OCI-LY7 (cell line): ENCODE measurements at regions not wholly inside any gene's neighbourhood (a gene's known extent, or its start where the extent isn't known, plus 50 kb on each side); places are given as distances from the start of the nearest gene placed in this dataset.

Experiments used
- BruUV-seq: library from RNA; stranded (reverse); fragments of 400-500 nt; replicated peaks from 2 replicates; lab custom pipeline; 2021; lab: Mats Ljungman, UMichigan
- CTCF ChIA-PET: fragments of 300-600 bp; sonication (Branson Sonifier 250); formaldehyde crosslinking; loops from one replicate; lab custom pipeline; 2022; ENCODE audit warnings: antibody characterized with exemption; ENCODE audit not compliant: unreplicated experiment; lab: Charles Lee
- POLR2A ChIA-PET: fragments of 300-600 bp; sonication (Branson Sonifier 250); formaldehyde crosslinking; loops from one replicate; lab custom pipeline; 2022; ENCODE audit warnings: antibody characterized with exemption; lab: Charles Lee
- DNase-seq: peaks from one replicate; pipeline ENCODE4 v3.0.0-alpha.2; 2015; ENCODE audit warnings: low spot score
- H2AFZ ChIP-seq: fragments of 200-600 bp; sonication (generic), shearing (Covaris generic); 2 replicates; pipeline ENCODE4 v1.6.1; 2014; ENCODE audit warnings: mild to moderate bottlenecking, antibody characterized with exemption, low read length, moderate library complexity
- H3K27ac ChIP-seq: fragments of 200-600 bp; sonication (generic); 2 replicates; pipeline ENCODE4 v1.5.1; 2014; ENCODE audit warnings: mixed run types, low read depth, mild to moderate bottlenecking, moderate library complexity, low read length, inconsistent platforms; ENCODE audit not compliant: poor library complexity, severe bottlenecking
- H3K36me3 ChIP-seq: fragments of 200-600 bp; sonication (generic); 2 replicates; pipeline ENCODE4 v1.6.1; 2014; ENCODE audit warnings: mild to moderate bottlenecking, antibody characterized with exemption, low read length, moderate library complexity, mixed read lengths; ENCODE audit not compliant: insufficient read depth
- H3K4me1 ChIP-seq: fragments of 200-600 bp; sonication (generic); 2 replicates; pipeline ENCODE4 v1.5.1; 2014; ENCODE audit warnings: mild to moderate bottlenecking, low read length; ENCODE audit not compliant: insufficient read depth, poor library complexity, severe bottlenecking
- H3K4me2 ChIP-seq: fragments of 200-600 bp; sonication (generic); 2 replicates; pipeline ENCODE4 v1.6.1; 2014; ENCODE audit warnings: mild to moderate bottlenecking, low read length
- H3K4me3 ChIP-seq: fragments of 200-600 bp; sonication (generic); 2 replicates; pipeline ENCODE4 v1.5.1; 2014; ENCODE audit warnings: mild to moderate bottlenecking, low read depth, low read length; ENCODE audit not compliant: poor library complexity, severe bottlenecking
- H3K79me2 ChIP-seq: fragments of 200-600 bp; sonication (generic); 2 replicates; pipeline ENCODE4 v1.6.1; 2016; ENCODE audit warnings: low read depth, mild to moderate bottlenecking, low read length, moderate library complexity, mixed read lengths; ENCODE audit not compliant: insufficient read depth
- H3K9me2 ChIP-seq: fragments of 200-600 bp; sonication (generic); 2 replicates; pipeline ENCODE4 v1.6.1; 2016; ENCODE audit warnings: mild to moderate bottlenecking, low read length, mixed read lengths; ENCODE audit not compliant: insufficient read depth
- H3K9me3 ChIP-seq: fragments of 200-600 bp; sonication (generic); 2 replicates; pipeline ENCODE4 v1.6.1; 2014; ENCODE audit warnings: mild to moderate bottlenecking, mixed run types, low read length, mixed read lengths
- H4K20me1 ChIP-seq: fragments of 200-600 bp; sonication (generic); 2 replicates; pipeline ENCODE4 v1.6.1; 2014; ENCODE audit warnings: mild to moderate bottlenecking, antibody characterized with exemption, low read length, moderate library complexity, mixed read lengths; ENCODE audit not compliant: insufficient read depth
- CTCF ChIP-seq: fragments of 200-600 bp; sonication (generic); conservative IDR thresholded peaks from 2 replicates; pipeline ENCODE4 v1.5.1; 2014; ENCODE audit warnings: mild to moderate bottlenecking, antibody characterized with exemption, low read length, moderate library complexity, mixed read lengths
- EZH2phosphoT487 ChIP-seq: fragments of 200-600 bp; sonication (generic); IDR thresholded peaks from 2 replicates; pipeline ENCODE4 v1.6.1; 2018; ENCODE audit warnings: low read depth, borderline replicate concordance, mild to moderate bottlenecking, mixed run types, antibody characterized with exemption, low read length, moderate library complexity, mixed read lengths
- intact Hi-C: fragments of 100-400 bp; cut with micrococcal nuclease; formaldehyde crosslinking; loops from one replicate; pipeline ENCODE4 v1.10.0; 2022; ENCODE audit not compliant: unreplicated experiment

GRCh38 chr2:220980966-220981675 is 591.0 kb downstream of the EPHA4 start:
- no peak overlapping the region for H3K27ac ChIP-seq
- no peak overlapping the region for H3K4me3 ChIP-seq
- ChIA-PET CTCF (no interaction called here), POLR2A (no interaction called here)
- H3K4me1 ChIP-seq = no peaks in the 10 kb centered on the region
- DNase-seq = no peak
- TF ChIP-seq EZH2phosphoT487 (no peak), CTCF (no peak)
- intact Hi-C loops = no loop called here
- BruUV-seq = no TSS peak
- H3K9me2 ChIP-seq = no peaks in the 10 kb centered on the region
- H3K36me3 ChIP-seq = no peaks in the 10 kb centered on the region
- H2AFZ ChIP-seq = no peak overlapping the region
- no peaks in the 10 kb centered on the region for H3K79me2 ChIP-seq
- H4K20me1 ChIP-seq = no peaks in the 10 kb centered on the region
- H3K4me2 ChIP-seq = no peak overlapping the region
- no peaks in the 10 kb centered on the region for H3K9me3 ChIP-seq

- Histone ChIP-seq H2AFZ (no peak overlapping the region), H3K4me2 (no peak overlapping the region), H3K79me2 (no peaks in the 10 kb centered on the region), H4K20me1 (no peaks in the 10 kb centered on the region), H3K4me3 (no peak overlapping the region), H3K36me3 (no peaks in the 10 kb centered on the region), H3K27ac (no peak overlapping the region), H3K9me3 (no peaks in the 10 kb centered on the region), H3K4me1 (no peaks in the 10 kb centered on the region), H3K9me2 (no peaks in the 10 kb centered on the region)
- TF ChIP-seq CTCF = no peak
- no peak for TF ChIP-seq EZH2phosphoT487
- ChIA-PET POLR2A (no interaction called here), CTCF (no interaction called here)
- intact Hi-C loops = no loop called here
- no peak for DNase-seq
- no TSS peak for BruUV-seq
These were observed 590.2 kb downstream of the EPHA4 start for GRCh38 chr2:220981926-220982325.

- no peaks in the 10 kb centered on the region for H3K9me2 ChIP-seq
- no peaks in the 10 kb centered on the region for H3K79me2 ChIP-seq
- no TSS peak for BruUV-seq
- intact Hi-C loops = no loop called here
- H3K27ac ChIP-seq = no peak overlapping the region
- H4K20me1 ChIP-seq = no peaks in the 10 kb centered on the region
- H3K4me2 ChIP-seq = no peak overlapping the region
- no peaks in the 10 kb centered on the region for H3K9me3 ChIP-seq
- POLR2A ChIA-PET = no interaction called here
- no peak overlapping the region for H3K4me3 ChIP-seq
- no peaks in the 10 kb centered on the region for H3K36me3 ChIP-seq
- no peak overlapping the region for H2AFZ ChIP-seq
- CTCF ChIA-PET = no interaction called here
- H3K4me1 ChIP-seq = no peaks in the 10 kb centered on the region
- DNase-seq = no peak
- no peak for TF ChIP-seq EZH2phosphoT487
These were observed 586.5 kb downstream of the EPHA4 start for GRCh38 chr2:220985561-220985960.
